GM10248 (cell line): ENCODE measurements at regions not wholly inside any gene's neighbourhood (a gene's known extent, or its start where the extent isn't known, plus 50 kb on each side); places are given as distances from the start of the nearest gene placed in this dataset.
"Not testable (repeated sequence)": the region's sequence is repeated elsewhere in the genome, so short reads cannot be mapped to it uniquely, and the experiment has no call there.

ENCODE experiments used
- CTCF ChIA-PET: fragments of 300-600 bp; sonication (Branson Sonifier 250); formaldehyde crosslinking; extraction: SDS; loops from one replicate; lab custom pipeline; 2021; ENCODE audit warnings: antibody characterized with exemption; lab: Yijun Ruan, JAX
- POLR2A ChIA-PET: fragments of 350-650 bp; sonication (Branson Sonifier 250); formaldehyde crosslinking; extraction: SDS; loops from one replicate; lab custom pipeline; 2020; ENCODE audit warnings: antibody characterized with exemption; lab: Yijun Ruan, JAX
- DNase-seq: peaks from one replicate; pipeline ENCODE4 v3.0.0; 2012; ENCODE audit errors: extremely low spot score
- CTCF ChIP-seq: IDR thresholded peaks from 2 replicates; pipeline ENCODE4 v1.5.1; 2012; ENCODE audit warnings: mild to moderate bottlenecking, low read depth; ENCODE audit errors: extremely low read depth, missing control alignments, control extremely low read depth

GRCh38 chr6:103854059-103854458 lies 1005.7 kb downstream of the HACE1 start:
- TF ChIP-seq CTCF = no peak
- CTCF ChIA-PET = no interaction called here
- POLR2A ChIA-PET = no interaction called here
- DNase-seq = no peak

DNA sequence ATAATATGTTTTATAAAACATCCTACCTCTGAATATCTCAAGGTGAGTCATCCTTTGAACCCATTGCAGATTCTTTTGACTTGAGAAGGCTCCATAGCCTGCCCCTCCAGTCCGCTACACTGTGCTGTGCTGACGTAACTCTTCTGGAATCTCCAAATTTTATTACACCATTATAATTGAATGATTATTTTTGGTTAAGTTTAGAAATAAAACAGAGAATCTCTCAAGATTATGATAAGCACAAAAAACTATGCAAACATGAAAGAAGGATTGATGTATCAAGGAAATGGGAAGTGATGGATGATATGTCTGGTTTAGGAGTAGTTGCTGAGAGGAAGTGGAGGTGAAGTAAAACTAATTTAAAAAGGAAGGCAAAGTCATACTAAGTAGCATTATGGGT lies 1021.3 kb downstream of the HACE1 start:
- TF ChIP-seq CTCF = no peak
- no peak for DNase-seq
- ChIA-PET CTCF (no interaction called here), POLR2A (no interaction called here)

DNA sequence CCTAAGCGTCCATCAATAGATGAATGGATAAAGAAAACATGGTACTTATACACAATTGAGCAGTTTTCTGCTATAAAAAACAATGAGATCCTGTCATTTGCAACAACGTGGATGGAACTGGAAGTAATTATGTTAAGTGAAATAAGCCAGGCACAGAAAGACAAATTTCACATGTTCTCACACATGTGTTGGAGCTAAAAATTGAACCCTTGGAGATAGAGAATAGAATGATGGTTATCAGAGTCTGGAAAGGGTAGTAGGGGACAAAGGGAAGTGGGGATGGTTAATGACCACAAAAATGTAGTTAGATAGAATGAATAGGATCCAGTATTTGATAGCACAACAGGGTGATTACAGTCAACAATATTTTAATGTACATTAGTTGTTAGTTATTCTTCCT lies 1033.5 kb downstream of the HACE1 start:
- TF ChIP-seq CTCF = no peak
- DNase-seq = no peak
- POLR2A ChIA-PET = no interaction called here
- CTCF ChIA-PET = interaction anchor here (1.2 kb wide), 1 partner anchor 48 kb away, joined by 3 read pairs; no protein-coding TSS in a partner anchor

DNA sequence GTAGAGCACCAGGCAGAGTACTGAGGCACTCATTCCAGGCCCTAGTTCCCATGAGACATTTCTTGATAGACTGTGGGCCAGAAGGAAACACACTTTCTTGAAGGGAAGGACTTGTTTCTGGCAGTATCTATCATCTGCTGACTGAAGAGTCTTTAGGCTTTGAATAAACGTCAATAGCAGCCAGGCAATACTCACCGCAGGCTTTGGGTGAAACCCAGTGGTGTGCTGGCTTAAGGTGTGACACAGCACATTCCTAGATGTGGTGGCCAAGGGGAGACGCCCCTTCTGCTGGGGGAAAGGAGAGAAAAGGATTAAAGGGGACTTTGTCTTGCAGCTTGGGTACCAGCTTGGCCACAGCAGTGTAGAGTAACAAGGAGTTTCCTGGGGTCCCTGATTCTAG lies 1039.6 kb downstream of the HACE1 start:
- TF ChIP-seq CTCF = no peak
- DNase-seq = no peak
- ChIA-PET POLR2A (no interaction called here), CTCF (no interaction called here)

GRCh38 chr6:103819509-103819908 lies 1040.2 kb downstream of the HACE1 start:
- ChIA-PET POLR2A (no interaction called here), CTCF (no interaction called here)
- DNase-seq = no peak
- no peak for TF ChIP-seq CTCF

GRCh38 chr6:103812970-103813369 lies 1046.7 kb downstream of the HACE1 start:
- POLR2A ChIA-PET = no interaction called here
- CTCF ChIA-PET = interaction anchor here (0.9 kb wide), 1 partner anchor 15 kb away, joined by 6 read pairs; no protein-coding TSS in a partner anchor
- DNase-seq = no peak
- TF ChIP-seq CTCF = no peak

GRCh38 chr6:103801901-103802479 lies 1057.7 kb downstream of the HACE1 start:
- POLR2A ChIA-PET, CTCF ChIA-PET, DNase-seq: not testable (repeated sequence)
